Activated CD4-positive, alpha-beta T cell treated with anti-CD3 and anti-CD28 coated beads, Interleukin-10, Interleukin-2, amounts not matched to agents 100 ng/mL and 50 ng/mL, durations not matched to agents 16 hours and 8 hours (primary cell): ENCODE measurements at regions not wholly inside any gene's neighbourhood (a gene's known extent, or its start where the extent isn't known, plus 50 kb on each side); places are given as distances from the start of the nearest gene placed in this dataset.

Source experiments
- DNase-seq: peaks from one replicate; pipeline ENCODE4 v3.0.0-alpha.2; 2020

- DNase-seq, result no peak
Observed at GRCh38 chr12:12017135-12017581, 53.6 kb upstream of the BCL2L14 start.

GRCh38 chr12:12017798-12018197, 52.9 kb upstream of the BCL2L14 start:
- DNase-seq, result no peak

- no peak for DNase-seq
Observed at GRCh38 chr12:12018454-12018853, 52.3 kb upstream of the BCL2L14 start.

- DNase-seq, result no peak
Observed at GRCh38 chr12:12019881-12020280, 50.9 kb upstream of the BCL2L14 start.

GRCh38 chr12:12020762-12021161, 50.0 kb upstream of the BCL2L14 start:
- no peak for DNase-seq
